Activated CD8-positive, alpha-beta memory T cell treated with anti-CD3 and anti-CD28 coated beads for 1 hour (primary cell): ENCODE measurements at regions not wholly inside any gene's neighbourhood (a gene's known extent, or its start where the extent isn't known, plus 50 kb on each side); places are given as distances from the start of the nearest gene placed in this dataset.
A peak's percentile ranks its signal among the peaks of the same experiment; 100 is the strongest.

Experiments
- DNase-seq, 2 donors: peaks; one replicate each; pipeline ENCODE4 v3.0.0-alpha.2; 2020; ENCODE audit warnings: low read depth in 1 of 2; ENCODE audit errors: extremely low read depth in 1 of 2

- no peak for DNase-seq
These were observed 166.7 kb downstream of the ALG10 start for GRCh38 chr12:34188974-34189373.

GRCh38 chr12:34190054-34190453, 167.8 kb downstream of the ALG10 start:
- DNase-seq, result no peak

- no peak for DNase-seq
These were observed 176.6 kb downstream of the ALG10 start for GRCh38 chr12:34198924-34199323.

- no peak for DNase-seq
These were observed 181.7 kb downstream of the ALG10 start for GRCh38 chr12:34203866-34204620.

- DNase-seq, result no peak
These were observed 182.6 kb downstream of the ALG10 start for GRCh38 chr12:34204830-34205285.

GRCh38 chr12:34205401-34205800, 183.1 kb downstream of the ALG10 start:
- DNase-seq, result no peak

- no peak for DNase-seq
These were observed 183.9 kb downstream of the ALG10 start for GRCh38 chr12:34206061-34206785.

GRCh38 chr12:34207858-34208257, 185.6 kb downstream of the ALG10 start:
- DNase-seq, result no peak

- no peak for DNase-seq
These were observed 186.3 kb downstream of the ALG10 start for GRCh38 chr12:34208331-34209258.

GRCh38 chr12:34209259-34209835, 187.1 kb downstream of the ALG10 start:
- DNase-seq, result no peak

GRCh38 chr12:34210183-34210582, 187.9 kb downstream of the ALG10 start:
- no peak for DNase-seq

GRCh38 chr12:34210689-34211530, 188.6 kb downstream of the ALG10 start:
- no peak for DNase-seq

GRCh38 chr12:34212651-34213050, 190.4 kb downstream of the ALG10 start:
- DNase-seq, result no peak

GRCh38 chr12:34214011-34214410, 191.7 kb downstream of the ALG10 start:
- DNase-seq, result no peak

GRCh38 chr12:34215213-34215892, 193.1 kb downstream of the ALG10 start:
- DNase-seq, result no peak

GRCh38 chr12:34215893-34216285, 193.6 kb downstream of the ALG10 start:
- no peak for DNase-seq

GRCh38 chr12:34217660-34218059, 195.4 kb downstream of the ALG10 start:
- DNase-seq, result no peak

GRCh38 chr12:34218193-34219045, 196.1 kb downstream of the ALG10 start:
- DNase-seq, result peak; percentile 12 to 38
